ENCODE measurements at regions not wholly inside any gene's neighbourhood (a gene's known extent, or its start where the extent isn't known, plus 50 kb on each side); places are given as distances from the start of the nearest gene placed in this dataset.
A peak's percentile ranks its signal among the peaks of the same experiment; 100 is the strongest.

GRCh38 chr10:81021428-81022129, 483.9 kb downstream of the SH2D4B start:
- in situ Hi-C loops (cut with MboI; ENCODE audit: low pct_unique_long_range_greater_than_20kb in 2 of 9, low sequenced_read_pairs in 9 of 9, unreplicated experiment in 9 of 9) = loop anchor here in 1 of 9 experiments (25.0 kb wide), 1 partner anchor 334 kb away; no protein-coding TSS in a partner anchor
- ATAC-seq (replicated peaks in 6 of 8) = no peak
- WGBS, 10 experiments = 20 to 90% (median 80%) methylated on average over 1 to 2 of the region's 3 CpGs; no CpG with 5 or more reads in 5 of the 10 experiments
- Histone ChIP-seq H3K27ac (no peak overlapping the region), H3K4me3 (no peak overlapping the region), H3K4me1 (replicated peaks in 1 of 2) (no peaks in the 10 kb centered on the region)

- no peak overlapping the region for H3K27ac ChIP-seq
- no peaks in the 10 kb centered on the region for H3K4me1 ChIP-seq (replicated peaks in 1 of 2)
- in situ Hi-C loops (cut with MboI; ENCODE audit: low pct_unique_long_range_greater_than_20kb in 2 of 9, low sequenced_read_pairs in 9 of 9, unreplicated experiment in 9 of 9) = no loop called here
- no peak for ATAC-seq (replicated peaks in 6 of 8)
- 0 to 100% (median 50%) methylated on average over 1 to 3 of the region's 3 CpGs; no CpG with 5 or more reads in 2 of the 10 experiments for WGBS, 10 experiments
- no peak overlapping the region for H3K4me3 ChIP-seq
Observed at GRCh38 chr10:81026591-81026990, 488.9 kb downstream of the SH2D4B start.

GRCh38 chr10:81027223-81027622, 489.5 kb downstream of the SH2D4B start:
- 0 to 75% (median 13%) methylated on average over 1 of the region's 1 CpG; no CpG with 5 or more reads in 5 of the 10 experiments for WGBS, 10 experiments
- H3K4me3 ChIP-seq = no peak overlapping the region
- H3K27ac ChIP-seq = no peak overlapping the region
- ATAC-seq (replicated peaks in 6 of 8) = peak in 3 of 8 experiments; percentile 62 to 68 (median 66)
- no peaks in the 10 kb centered on the region for H3K4me1 ChIP-seq (replicated peaks in 1 of 2)
- in situ Hi-C loops (cut with MboI; ENCODE audit: low pct_unique_long_range_greater_than_20kb in 2 of 9, low sequenced_read_pairs in 9 of 9, unreplicated experiment in 9 of 9) = no loop called here

- Histone ChIP-seq H3K27ac (no peak overlapping the region), H3K4me1 (replicated peaks in 1 of 2) (no peaks in the 10 kb centered on the region), H3K4me3 (no peak overlapping the region)
- in situ Hi-C loops (cut with MboI; ENCODE audit: low pct_unique_long_range_greater_than_20kb in 2 of 9, low sequenced_read_pairs in 9 of 9, unreplicated experiment in 9 of 9) = no loop called here
- 12 to 100% (median 100%) methylated on average over 1 to 4 of the region's 4 CpGs; no CpG with 5 or more reads in 4 of the 10 experiments for WGBS, 10 experiments
- no peak for ATAC-seq (replicated peaks in 6 of 8)
Observed at GRCh38 chr10:81027706-81028105, 490.0 kb downstream of the SH2D4B start.

- in situ Hi-C loops (cut with MboI; ENCODE audit: low pct_unique_long_range_greater_than_20kb in 2 of 9, low sequenced_read_pairs in 9 of 9, unreplicated experiment in 9 of 9) = no loop called here
- ATAC-seq (replicated peaks in 6 of 8) = no peak
- H3K4me1 ChIP-seq (replicated peaks in 1 of 2) = no peaks in the 10 kb centered on the region
- 0 to 90% (median 75%) methylated on average over 1 of the region's 1 CpG; no CpG with 5 or more reads in 1 of the 10 experiments for WGBS, 10 experiments
- H3K27ac ChIP-seq = no peak overlapping the region
- no peak overlapping the region for H3K4me3 ChIP-seq
Observed at GRCh38 chr10:81031774-81032173, 494.1 kb downstream of the SH2D4B start.

GRCh38 chr10:81034383-81034782, 496.7 kb downstream of the SH2D4B start:
- ATAC-seq (replicated peaks in 6 of 8) = no peak
- no peak overlapping the region for H3K4me3 ChIP-seq
- in situ Hi-C loops (cut with MboI; ENCODE audit: low pct_unique_long_range_greater_than_20kb in 2 of 9, low sequenced_read_pairs in 9 of 9, unreplicated experiment in 9 of 9) = no loop called here
- no peaks in the 10 kb centered on the region for H3K4me1 ChIP-seq (replicated peaks in 1 of 2)
- 10 to 85% (median 50%) methylated on average over 3 to 4 of the region's 4 CpGs; no CpG with 5 or more reads in 1 of the 10 experiments for WGBS, 10 experiments
- no peak overlapping the region for H3K27ac ChIP-seq

GRCh38 chr10:81036257-81036656, 498.6 kb downstream of the SH2D4B start:
- WGBS, 10 experiments = 0 to 93% (median 29%) methylated on average over 1 to 3 of the region's 3 CpGs; no CpG with 5 or more reads in 4 of the 10 experiments
- no peak for ATAC-seq (replicated peaks in 6 of 8)
- Histone ChIP-seq H3K4me3 (no peak overlapping the region), H3K27ac (no peak overlapping the region), H3K4me1 (replicated peaks in 1 of 2) (no peaks in the 10 kb centered on the region)
- in situ Hi-C loops (cut with MboI; ENCODE audit: low pct_unique_long_range_greater_than_20kb in 2 of 9, low sequenced_read_pairs in 9 of 9, unreplicated experiment in 9 of 9) = no loop called here

- Histone ChIP-seq H3K4me3 (no peak overlapping the region), H3K27ac (no peak overlapping the region), H3K4me1 (replicated peaks in 1 of 2) (no peaks in the 10 kb centered on the region)
- 0 to 93% (median 91%) methylated on average over 1 to 6 of the region's 6 CpGs for WGBS, 10 experiments
- in situ Hi-C loops (cut with MboI; ENCODE audit: low pct_unique_long_range_greater_than_20kb in 2 of 9, low sequenced_read_pairs in 9 of 9, unreplicated experiment in 9 of 9) = no loop called here
- ATAC-seq (replicated peaks in 6 of 8) = no peak
Observed at GRCh38 chr10:81040031-81040430, 502.3 kb downstream of the SH2D4B start.

- H3K4me1 ChIP-seq (replicated peaks in 1 of 2) = no peaks in the 10 kb centered on the region
- 0 to 100% (median 80%) methylated on average over 1 to 2 of the region's 2 CpGs; no CpG with 5 or more reads in 2 of the 10 experiments for WGBS, 10 experiments
- ATAC-seq (replicated peaks in 6 of 8) = peak in 1 of 8 experiments; percentile 56
- H3K27ac ChIP-seq = no peak overlapping the region
- H3K4me3 ChIP-seq = no peak overlapping the region
- in situ Hi-C loops (cut with MboI; ENCODE audit: low pct_unique_long_range_greater_than_20kb in 2 of 9, low sequenced_read_pairs in 9 of 9, unreplicated experiment in 9 of 9) = no loop called here
Observed at GRCh38 chr10:81040940-81041339, 503.2 kb downstream of the SH2D4B start.

GRCh38 chr10:81042647-81043046, 504.9 kb downstream of the SH2D4B start:
- no peak for ATAC-seq (replicated peaks in 6 of 8)
- in situ Hi-C loops (cut with MboI; ENCODE audit: low pct_unique_long_range_greater_than_20kb in 2 of 9, low sequenced_read_pairs in 9 of 9, unreplicated experiment in 9 of 9) = no loop called here
- no peak overlapping the region for H3K27ac ChIP-seq
- H3K4me3 ChIP-seq = no peak overlapping the region
- H3K4me1 ChIP-seq (replicated peaks in 1 of 2) = no peaks in the 10 kb centered on the region
- 0 to 100% (median 76%) methylated on average over 1 to 2 of the region's 2 CpGs; no CpG with 5 or more reads in 2 of the 10 experiments for WGBS, 10 experiments

GRCh38 chr10:81065474-81065873, 527.8 kb downstream of the SH2D4B start:
- 0 to 100% (median 80%) methylated on average over 1 of the region's 1 CpG; no CpG with 5 or more reads in 2 of the 10 experiments for WGBS, 10 experiments
- Histone ChIP-seq H3K4me3 (no peak overlapping the region), H3K4me1 (replicated peaks in 1 of 2) (no peaks in the 10 kb centered on the region), H3K27ac (no peak overlapping the region)
- ATAC-seq (replicated peaks in 6 of 8) = no peak
- in situ Hi-C loops (cut with MboI; ENCODE audit: low pct_unique_long_range_greater_than_20kb in 2 of 9, low sequenced_read_pairs in 9 of 9, unreplicated experiment in 9 of 9) = no loop called here

GRCh38 chr10:81068460-81068859, 530.8 kb downstream of the SH2D4B start:
- Histone ChIP-seq H3K27ac (no peak overlapping the region), H3K4me3 (no peak overlapping the region), H3K4me1 (replicated peaks in 1 of 2) (no peaks in the 10 kb centered on the region)
- WGBS, 10 experiments = 0 to 92% (median 63%) methylated on average over 2 of the region's 3 CpGs; no CpG with 5 or more reads in 5 of the 10 experiments
- ATAC-seq (replicated peaks in 6 of 8) = no peak
- in situ Hi-C loops (cut with MboI; ENCODE audit: low pct_unique_long_range_greater_than_20kb in 2 of 9, low sequenced_read_pairs in 9 of 9, unreplicated experiment in 9 of 9) = no loop called here

- Histone ChIP-seq H3K27ac (no peak overlapping the region), H3K4me3 (no peak overlapping the region), H3K4me1 (replicated peaks in 1 of 2) (no peaks in the 10 kb centered on the region)
- in situ Hi-C loops (cut with MboI; ENCODE audit: low pct_unique_long_range_greater_than_20kb in 2 of 9, low sequenced_read_pairs in 9 of 9, unreplicated experiment in 9 of 9) = no loop called here
- ATAC-seq (replicated peaks in 6 of 8) = no peak
- 0 to 100% (median 70%) methylated on average over 1 to 3 of the region's 3 CpGs; no CpG with 5 or more reads in 1 of the 10 experiments for WGBS, 10 experiments
Observed at GRCh38 chr10:81071087-81071796, 533.5 kb downstream of the SH2D4B start.

Measured in motor neuron (in vitro differentiated cells).